ENCODE measurements at regions not wholly inside any gene's neighbourhood (a gene's known extent, or its start where the extent isn't known, plus 50 kb on each side); places are given as distances from the start of the nearest gene placed in this dataset.

DNA sequence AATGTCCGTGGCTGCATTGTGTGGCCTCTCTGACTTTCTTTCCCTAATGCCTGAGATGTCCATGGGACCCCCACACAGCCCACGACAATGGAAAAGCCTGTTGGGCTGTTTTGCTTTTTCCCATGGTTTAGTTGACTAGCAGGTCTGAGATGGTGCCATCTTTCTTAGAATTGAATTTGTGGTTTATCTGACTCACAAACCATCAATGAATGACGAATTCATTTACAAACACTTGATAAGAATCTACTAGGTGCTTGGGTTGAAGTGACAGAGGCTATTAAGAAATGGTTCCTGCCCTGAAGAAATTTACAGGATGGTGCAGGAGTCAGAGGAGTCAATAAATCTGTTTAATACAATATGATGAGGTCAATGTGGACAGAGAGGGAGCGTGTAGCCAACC is 75.4 kb downstream of the OTUD1 start:
- H3K4me3 Mint-ChIP-seq: no peak overlapping the region
- H3K36me3 Mint-ChIP-seq: no peaks in the 10 kb centered on the region
- H3K9me3 Mint-ChIP-seq: peaks cover 14% of the 10 kb centered on the region
- H3K27ac Mint-ChIP-seq: no peak overlapping the region
- peaks cover 29% of the 10 kb centered on the region for H3K27me3 Mint-ChIP-seq (ENCODE audit: low read depth)
- DNase-seq (ENCODE audit: low spot score in 2 of 2, unreplicated experiment in 2 of 2): no peak
- TF ChIP-seq, protein P1, sequence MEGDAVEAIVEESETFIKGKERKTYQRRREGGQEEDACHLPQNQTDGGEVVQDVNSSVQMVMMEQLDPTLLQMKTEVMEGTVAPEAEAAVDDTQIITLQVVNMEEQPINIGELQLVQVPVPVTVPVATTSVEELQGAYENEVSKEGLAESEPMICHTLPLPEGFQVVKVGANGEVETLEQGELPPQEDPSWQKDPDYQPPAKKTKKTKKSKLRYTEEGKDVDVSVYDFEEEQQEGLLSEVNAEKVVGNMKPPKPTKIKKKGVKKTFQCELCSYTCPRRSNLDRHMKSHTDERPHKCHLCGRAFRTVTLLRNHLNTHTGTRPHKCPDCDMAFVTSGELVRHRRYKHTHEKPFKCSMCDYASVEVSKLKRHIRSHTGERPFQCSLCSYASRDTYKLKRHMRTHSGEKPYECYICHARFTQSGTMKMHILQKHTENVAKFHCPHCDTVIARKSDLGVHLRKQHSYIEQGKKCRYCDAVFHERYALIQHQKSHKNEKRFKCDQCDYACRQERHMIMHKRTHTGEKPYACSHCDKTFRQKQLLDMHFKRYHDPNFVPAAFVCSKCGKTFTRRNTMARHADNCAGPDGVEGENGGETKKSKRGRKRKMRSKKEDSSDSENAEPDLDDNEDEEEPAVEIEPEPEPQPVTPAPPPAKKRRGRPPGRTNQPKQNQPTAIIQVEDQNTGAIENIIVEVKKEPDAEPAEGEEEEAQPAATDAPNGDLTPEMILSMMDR (IDR thresholded peaks at IDR 0.05; ENCODE audit: unreplicated experiment): no peak
- H3K4me1 Mint-ChIP-seq: no peaks in the 10 kb centered on the region

DNA sequence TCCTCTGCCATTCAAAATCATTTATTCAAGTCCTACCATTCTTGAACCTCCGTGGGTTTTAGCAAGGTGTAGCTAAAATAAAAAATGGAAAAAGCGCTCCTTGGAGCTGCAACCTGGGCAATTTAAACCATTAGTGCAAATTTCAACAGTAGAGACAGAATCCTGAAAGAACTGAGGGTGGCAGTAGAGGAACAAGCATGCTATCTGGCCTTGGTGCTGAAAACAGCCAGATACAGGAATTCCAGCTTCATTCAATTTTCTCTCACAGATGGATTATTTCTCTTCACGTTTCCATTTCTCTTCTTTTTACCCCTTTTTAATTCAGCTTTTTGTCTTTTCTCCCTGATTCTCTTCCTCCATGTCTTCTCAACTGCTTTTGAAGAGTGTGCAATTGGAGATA is 77.7 kb downstream of the OTUD1 start:
- H3K4me3 Mint-ChIP-seq: no peak overlapping the region
- H3K27ac Mint-ChIP-seq: no peak overlapping the region
- no peaks in the 10 kb centered on the region for H3K4me1 Mint-ChIP-seq
- H3K9me3 Mint-ChIP-seq: peaks cover 8% of the 10 kb centered on the region
- no peaks in the 10 kb centered on the region for H3K36me3 Mint-ChIP-seq
- no peak for DNase-seq (ENCODE audit: low spot score in 2 of 2, unreplicated experiment in 2 of 2)
- TF ChIP-seq, protein P1 (IDR thresholded peaks at IDR 0.05; ENCODE audit: unreplicated experiment): no peak
- H3K27me3 Mint-ChIP-seq (ENCODE audit: low read depth): peaks cover 51% of the 10 kb centered on the region

GRCh38 chr10:23517155-23517554 is 78.3 kb downstream of the OTUD1 start:
- Mint-ChIP-seq H3K4me3 (no peak overlapping the region), H3K9me3 (peaks cover 7% of the 10 kb centered on the region), H3K4me1 (no peaks in the 10 kb centered on the region), H3K27ac (no peak overlapping the region), H3K27me3 (ENCODE audit: low read depth) (peaks cover 56% of the 10 kb centered on the region), H3K36me3 (no peaks in the 10 kb centered on the region)
- TF ChIP-seq, protein P1 (IDR thresholded peaks at IDR 0.05; ENCODE audit: unreplicated experiment): no peak
- no peak for DNase-seq (ENCODE audit: low spot score in 2 of 2, unreplicated experiment in 2 of 2)

GRCh38 chr10:23521735-23522134 is 82.9 kb downstream of the OTUD1 start:
- H3K36me3 Mint-ChIP-seq: no peaks in the 10 kb centered on the region
- H3K4me3 Mint-ChIP-seq: no peak overlapping the region
- H3K27me3 Mint-ChIP-seq (ENCODE audit: low read depth): peaks cover 59% of the 10 kb centered on the region
- no peaks in the 10 kb centered on the region for H3K4me1 Mint-ChIP-seq
- TF ChIP-seq, protein P1 (IDR thresholded peaks at IDR 0.05; ENCODE audit: unreplicated experiment): no peak
- no peak for DNase-seq (ENCODE audit: low spot score in 2 of 2, unreplicated experiment in 2 of 2)
- H3K27ac Mint-ChIP-seq: no peak overlapping the region
- H3K9me3 Mint-ChIP-seq: no peaks in the 10 kb centered on the region

DNA sequence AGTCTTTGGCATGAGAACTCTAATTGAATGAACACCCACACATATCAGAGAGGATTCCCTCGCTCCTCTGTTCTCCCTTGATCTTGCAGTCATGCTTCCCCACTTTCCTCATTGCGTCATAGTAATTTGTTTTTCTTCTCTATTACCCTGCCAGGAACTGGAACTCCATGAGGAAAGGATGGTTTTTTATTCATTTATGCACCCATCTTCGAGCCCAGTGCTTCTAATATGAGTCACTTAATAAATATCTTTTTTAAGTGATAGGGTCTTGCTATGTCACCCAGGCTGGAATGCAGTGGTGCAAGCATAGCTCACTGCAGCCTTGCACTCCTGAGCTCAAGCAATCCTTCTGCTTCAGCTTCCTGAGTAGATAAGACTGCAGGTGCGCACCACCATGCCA is 83.5 kb downstream of the OTUD1 start:
- Mint-ChIP-seq H3K9me3 (no peaks in the 10 kb centered on the region), H3K36me3 (no peaks in the 10 kb centered on the region), H3K27me3 (ENCODE audit: low read depth) (peaks cover 64% of the 10 kb centered on the region), H3K27ac (no peak overlapping the region), H3K4me1 (no peaks in the 10 kb centered on the region), H3K4me3 (no peak overlapping the region)
- TF ChIP-seq, protein P1 (IDR thresholded peaks at IDR 0.05; ENCODE audit: unreplicated experiment): no peak
- no peak for DNase-seq (ENCODE audit: low spot score in 2 of 2, unreplicated experiment in 2 of 2)

DNA sequence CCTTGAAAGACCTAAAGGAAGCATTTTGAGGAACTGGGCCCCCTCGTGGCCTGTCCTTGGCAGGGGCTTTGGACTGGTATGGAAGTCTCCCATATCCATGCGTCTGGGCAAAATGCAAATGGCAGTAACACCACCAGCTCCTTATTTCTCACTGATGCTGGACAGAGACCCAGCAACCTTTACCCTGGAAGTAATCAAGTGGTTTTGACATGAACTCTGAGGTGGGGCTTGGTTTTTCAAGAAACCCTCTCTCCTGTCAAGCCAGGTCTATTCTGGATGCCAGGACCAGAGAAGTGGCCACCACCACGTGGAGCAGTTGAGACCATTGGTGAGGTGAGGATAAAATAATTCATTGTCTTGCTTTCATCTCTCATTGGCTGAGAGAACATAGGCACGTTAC is 84.4 kb downstream of the OTUD1 start:
- TF ChIP-seq, protein P1 (IDR thresholded peaks at IDR 0.05; ENCODE audit: unreplicated experiment): no peak
- H3K36me3 Mint-ChIP-seq: no peaks in the 10 kb centered on the region
- DNase-seq (ENCODE audit: low spot score in 2 of 2, unreplicated experiment in 2 of 2): no peak
- no peak overlapping the region for H3K27ac Mint-ChIP-seq
- no peak overlapping the region for H3K4me3 Mint-ChIP-seq
- peaks cover 63% of the 10 kb centered on the region for H3K27me3 Mint-ChIP-seq (ENCODE audit: low read depth)
- H3K4me1 Mint-ChIP-seq: no peaks in the 10 kb centered on the region
- H3K9me3 Mint-ChIP-seq: no peaks in the 10 kb centered on the region
